ENCODE measurements at regions not wholly inside any gene's neighbourhood (a gene's known extent, or its start where the extent isn't known, plus 50 kb on each side); places are given as distances from the start of the nearest gene placed in this dataset.

DNA sequence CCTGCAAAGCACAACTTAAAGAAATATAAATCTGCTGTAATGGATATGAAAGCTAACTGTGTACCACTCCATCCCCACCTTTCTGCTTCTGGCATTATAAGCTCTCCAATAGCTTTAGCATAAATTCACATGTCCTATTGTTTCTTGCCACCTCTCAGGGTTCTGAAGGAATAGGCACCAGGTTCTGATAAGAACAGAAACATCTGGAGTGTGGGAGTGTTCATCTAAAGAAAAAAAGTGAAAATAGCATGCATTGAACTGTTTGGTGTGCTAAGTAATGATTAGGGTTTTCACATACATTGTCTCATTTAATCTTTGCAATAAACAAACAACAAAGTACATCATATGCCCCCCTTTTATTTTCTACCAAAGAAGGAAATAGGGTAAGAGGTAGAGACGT lies 72.3 kb downstream of the FAM76B start:
- no peaks in the 10 kb centered on the region for H4K20me1 ChIP-seq (replicated peaks in 1 of 2; ENCODE audit: control insufficient read depth in 1 of 2, insufficient read depth in 2 of 2, low read length in 2 of 2)
- WGBS, 2 experiments (ENCODE audit: extremely low coverage in 1 of 2, insufficient coverage in 1 of 2, insufficient read length in 1 of 2, insufficient replicate concordance in 2 of 2, low coverage in 1 of 2, low lambda C conversion rate in 2 of 2, missing lambda C conversion rate in 1 of 2), result 5% methylated on average over 1 of the region's 1 CpG; no CpG with 5 or more reads in 1 of the 2 experiments
- no peak overlapping the region for H4K8ac ChIP-seq (ENCODE audit: extremely low read depth, insufficient read depth, low read length)
- H3K14ac ChIP-seq (ENCODE audit: insufficient read length), result no peak overlapping the region
- H3K4me2 ChIP-seq (ENCODE audit: insufficient read depth in 1 of 2, low read depth in 2 of 2, low read length in 2 of 2), result no peak overlapping the region
- CTCF ChIA-PET (ENCODE audit: partially characterized antibody), result interaction anchor here (0.7 to 8.6 kb wide), 2 partner anchors 11 to 21 kb away, joined by 3 to 45 read pairs; no protein-coding TSS in a partner anchor
- H3K27me3 ChIP-seq (replicated peaks in 1 of 4; ENCODE audit: control insufficient read depth in 3 of 4, extremely low read depth in 1 of 4, insufficient read depth in 3 of 4, low read length in 3 of 4), result no peaks in the 10 kb centered on the region
- POLR2A ChIA-PET (ENCODE audit: partially characterized antibody), result no interaction called here
- H4K5ac ChIP-seq (ENCODE audit: insufficient read length, low read depth, low read length), result no peak overlapping the region
- H3K36me3 ChIP-seq (ENCODE audit: control insufficient read depth in 2 of 4, insufficient read depth in 4 of 4, low read length in 3 of 4), result no peaks in the 10 kb centered on the region
- no peaks in the 10 kb centered on the region for H3K4me1 ChIP-seq (replicated peaks in 1 of 4; ENCODE audit: control insufficient read depth in 3 of 4, insufficient read depth in 4 of 4, low read length in 3 of 4)
- no peak overlapping the region for H3K56ac ChIP-seq (replicated peaks; ENCODE audit: insufficient read length, low read depth, low read length)
- H3K79me1 ChIP-seq (ENCODE audit: low read depth, low read length), result no peaks in the 10 kb centered on the region
- H2BK15ac ChIP-seq (ENCODE audit: low read length), result no peak overlapping the region
- H3K79me2 ChIP-seq (ENCODE audit: control insufficient read depth in 1 of 2, insufficient read depth in 2 of 2, low read length in 2 of 2), result no peaks in the 10 kb centered on the region
- no peaks in the 10 kb centered on the region for H3K9me3 ChIP-seq (ENCODE audit: insufficient read depth in 2 of 2, low read depth in 1 of 2, low read length in 1 of 2)
- H2BK5ac ChIP-seq (ENCODE audit: low read depth, low read length), result no peak overlapping the region
- no peak overlapping the region for H2AFZ ChIP-seq (ENCODE audit: low read length)
- no peak overlapping the region for H3K18ac ChIP-seq (ENCODE audit: extremely low read depth, low read length)
- no peaks in the 10 kb centered on the region for H3K23me2 ChIP-seq (ENCODE audit: low read depth, low read length)
- no peak overlapping the region for H3K4ac ChIP-seq (replicated peaks; ENCODE audit: insufficient read length, low read depth, low read length)
- FAIRE-seq (no peak), DNase-seq (ENCODE audit: low read depth in 1 of 2, low spot score in 2 of 2) (no peak)
- H4K91ac ChIP-seq (replicated peaks; ENCODE audit: insufficient read length, low read length), result no peak overlapping the region
- no peak overlapping the region for H3K23ac ChIP-seq (ENCODE audit: insufficient read length)
- no peak overlapping the region for H2BK12ac ChIP-seq (ENCODE audit: low read depth, low read length)
- H2BK120ac ChIP-seq (replicated peaks; ENCODE audit: low read depth, low read length), result no peak overlapping the region
- H3K4me3 ChIP-seq (ENCODE audit: extremely low read depth in 1 of 4, insufficient read depth in 2 of 4, low read depth in 3 of 4, low read length in 4 of 4), result no peak overlapping the region
- no peak overlapping the region for H2BK20ac ChIP-seq (ENCODE audit: low read length)
- no peak overlapping the region for H3K9ac ChIP-seq (replicated peaks in 1 of 4; ENCODE audit: extremely low read depth in 1 of 4, low read depth in 3 of 4, low read length in 3 of 4)
- H3K27ac ChIP-seq (ENCODE audit: low read depth, low read length), result no peak overlapping the region
- H2AK5ac ChIP-seq (ENCODE audit: low read depth, low read length), result no peak overlapping the region
- TF ChIP-seq SP4 (IDR thresholded peaks at IDR 0.05; ENCODE audit: low read length), result no peak
- no peak for TF ChIP-seq ASH2L (IDR thresholded peaks at IDR 0.05; ENCODE audit: low read length)
- no peak for TF ChIP-seq TCF12 (IDR thresholded peaks at IDR 0.05; ENCODE audit: low read depth, low read length)
- TF ChIP-seq POLR2AphosphoS5 (IDR thresholded peaks at IDR 0.05; ENCODE audit: low read depth, low read length), result no peak
- no peak for TF ChIP-seq GABPA (IDR thresholded peaks at IDR 0.05; ENCODE audit: borderline replicate concordance, insufficient read depth, low read length)
- no peak for TF ChIP-seq SAP30 (IDR thresholded peaks at IDR 0.05; ENCODE audit: insufficient read depth, insufficient replicate concordance, low read length)
- no peak for TF ChIP-seq NRF1 (IDR thresholded peaks at IDR 0.05; ENCODE audit: low read depth, low read length)
- no peak for TF ChIP-seq BACH1 (IDR thresholded peaks at IDR 0.05; ENCODE audit: low read length)
- TF ChIP-seq KDM4A (IDR thresholded peaks at IDR 0.05; ENCODE audit: low read depth, low read length, severe bottlenecking), result no peak
- no peak for TF ChIP-seq CHD2 (IDR thresholded peaks at IDR 0.05; ENCODE audit: low read length)
- TF ChIP-seq CTBP2 (IDR thresholded peaks at IDR 0.05; ENCODE audit: borderline replicate concordance, insufficient read depth, insufficient read length, low read length), result no peak
- no peak for TF ChIP-seq SUZ12 (IDR thresholded peaks at IDR 0.05; ENCODE audit: low read length)
- no peak for TF ChIP-seq CEBPB (IDR thresholded peaks at IDR 0.05; ENCODE audit: low read depth, low read length)
- no peak for TF ChIP-seq SIX5 (IDR thresholded peaks at IDR 0.05; ENCODE audit: low read depth, low read length)
- TF ChIP-seq TAF1 (IDR thresholded peaks at IDR 0.05; ENCODE audit: low read depth, low read length), result no peak
- TF ChIP-seq HDAC6 (IDR thresholded peaks at IDR 0.05; ENCODE audit: low read depth, low read length), result no peak
- no peak for TF ChIP-seq KDM1A (IDR thresholded peaks at IDR 0.05; ENCODE audit: borderline replicate concordance, low read length)
